ENCODE measurements at regions not wholly inside any gene's neighbourhood (a gene's known extent, or its start where the extent isn't known, plus 50 kb on each side); places are given as distances from the start of the nearest gene placed in this dataset.

DNA sequence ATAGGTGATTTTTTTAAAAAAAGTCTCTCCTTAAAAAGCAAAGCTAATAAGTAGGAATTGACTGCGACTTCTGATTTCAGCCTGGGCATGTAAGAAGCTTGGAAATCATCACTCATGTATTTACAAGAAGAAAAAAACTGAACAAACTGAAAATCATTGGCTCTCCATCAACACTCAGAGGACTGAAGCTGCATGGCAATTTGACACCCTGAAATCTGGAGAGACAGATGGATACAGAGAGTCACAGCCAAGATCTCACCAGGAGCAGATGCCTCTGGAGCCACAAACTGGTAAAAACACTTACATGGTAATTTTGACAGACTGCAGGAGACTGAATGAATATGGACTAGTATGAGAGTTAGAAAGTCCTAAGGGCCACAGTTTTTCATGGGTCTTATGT lies 191.2 kb upstream of the TCF21 start:
- peak in 3 of 14 donors; percentile 2 to 98 (median 24) for DNase-seq

DNA sequence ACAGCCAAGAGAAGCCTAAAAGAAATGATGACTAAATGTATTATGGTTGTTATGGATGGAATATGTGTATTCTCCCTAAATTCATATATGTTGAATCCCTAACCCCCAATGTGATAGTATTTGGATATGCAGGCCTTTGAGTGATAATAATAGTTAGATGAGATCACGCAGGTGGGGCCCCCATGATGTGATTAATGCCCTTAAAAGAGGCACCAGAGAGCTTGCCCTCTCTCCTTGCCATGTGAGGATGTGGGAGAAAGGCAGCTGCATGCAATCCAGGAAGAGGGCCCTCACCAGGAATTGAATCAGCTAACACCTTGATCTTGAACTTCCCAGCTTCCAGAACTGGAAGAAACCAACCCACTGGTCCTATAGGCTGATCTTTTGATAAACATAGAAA lies 190.6 kb upstream of the TCF21 start:
- DNase-seq, result no peak

DNA sequence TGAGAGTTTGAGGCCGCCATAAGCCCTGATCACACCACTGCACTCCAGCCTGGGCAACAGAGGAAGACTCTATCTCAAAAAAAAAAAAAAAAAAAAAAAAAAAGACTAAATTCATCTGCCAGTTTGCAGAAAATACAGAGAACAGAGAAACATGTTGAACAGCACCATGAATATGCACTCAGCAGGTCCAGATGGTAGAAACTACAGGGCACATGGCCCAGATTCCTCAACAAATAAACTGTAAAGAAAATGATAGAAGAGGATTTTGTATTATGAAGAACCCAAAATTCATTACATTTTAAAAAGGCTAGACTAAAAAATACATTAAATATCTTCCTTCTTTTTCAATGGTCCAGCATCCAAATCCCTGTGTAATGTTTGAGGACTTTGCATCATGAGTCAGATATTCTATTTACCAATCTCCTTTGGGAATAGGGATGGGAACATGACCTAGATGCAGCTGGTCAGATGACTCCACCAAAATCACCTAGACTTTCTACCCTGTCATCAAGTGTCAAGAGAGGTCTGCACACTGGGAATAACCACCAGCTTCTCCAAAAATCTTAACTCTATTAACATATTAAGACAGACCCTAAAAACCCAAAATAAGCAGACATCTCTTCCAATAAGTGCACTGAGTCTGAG lies 189.1 kb upstream of the TCF21 start:
- peak in 1 of 14 donors; percentile 24 for DNase-seq

DNA sequence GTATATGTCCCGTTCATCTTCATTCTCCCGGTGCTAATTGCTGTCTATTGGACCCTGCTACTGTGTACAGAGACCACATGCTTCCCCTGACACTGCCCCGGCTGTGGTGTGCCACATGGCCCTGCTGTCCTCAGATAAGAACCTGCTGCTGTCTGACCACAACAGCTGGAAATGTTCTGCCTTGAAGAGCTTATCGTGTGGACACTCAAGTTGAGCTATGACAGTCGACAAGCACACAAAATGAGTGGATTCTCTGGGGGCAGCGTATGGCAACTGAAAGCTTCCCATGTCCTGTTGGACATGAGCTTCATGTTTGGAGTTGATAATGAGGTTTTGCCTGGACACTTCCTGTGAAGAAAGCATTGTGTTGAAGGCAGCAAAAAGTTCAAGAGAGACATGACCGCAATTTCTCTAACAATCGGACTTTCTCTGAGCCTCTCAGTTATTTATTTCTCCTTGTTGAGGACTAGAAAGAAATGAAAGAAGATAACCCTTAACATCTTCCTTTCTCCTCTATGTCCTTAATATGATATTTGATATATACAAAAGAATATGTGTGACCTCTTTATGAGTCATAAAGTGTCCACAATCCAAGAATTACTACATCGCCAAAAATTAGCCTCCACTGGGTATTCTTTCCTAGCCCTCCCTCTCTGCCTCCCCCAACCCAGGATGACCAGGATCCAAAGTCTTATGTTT lies 187.1 kb upstream of the TCF21 start:
- no peak for DNase-seq

DNA sequence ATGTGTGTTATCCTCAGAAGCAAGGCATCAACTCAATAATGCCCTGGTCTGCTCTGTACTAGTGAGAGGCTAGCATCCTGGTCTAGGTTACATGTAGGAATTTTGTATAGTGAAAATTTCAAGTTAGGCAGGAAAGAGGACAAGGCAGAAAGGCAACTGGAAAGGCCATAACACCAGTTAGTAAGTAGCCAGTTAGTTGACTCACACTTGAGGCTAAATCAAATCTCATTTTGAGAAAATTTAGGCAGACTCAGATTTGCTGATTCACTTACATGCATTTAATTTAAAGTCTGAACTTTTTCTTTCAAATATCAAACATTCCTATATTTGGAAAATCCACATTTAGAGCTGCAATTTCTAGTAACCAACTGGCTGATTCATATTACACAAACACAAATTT lies 184.5 kb upstream of the TCF21 start:
- no peak for DNase-seq

DNA sequence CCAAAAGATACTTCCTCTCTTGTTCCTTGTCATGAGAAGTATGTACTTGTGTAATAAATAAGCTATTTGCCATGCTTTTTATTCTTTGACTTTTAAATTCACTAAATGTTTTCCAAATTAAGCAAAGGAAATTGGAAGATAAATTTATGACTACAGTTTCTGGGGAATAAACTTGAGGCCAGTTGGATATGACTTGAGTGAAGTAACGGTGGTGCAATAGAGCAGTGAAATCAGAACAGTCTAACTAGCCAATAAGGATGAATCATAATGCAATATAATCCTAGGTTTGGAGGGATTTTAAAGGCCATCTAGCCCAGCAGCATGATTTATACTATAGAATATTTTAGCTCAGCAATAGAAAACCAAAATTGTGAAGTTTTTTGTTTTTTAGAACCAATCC lies 183.8 kb upstream of the TCF21 start:
- DNase-seq, result no peak

DNA sequence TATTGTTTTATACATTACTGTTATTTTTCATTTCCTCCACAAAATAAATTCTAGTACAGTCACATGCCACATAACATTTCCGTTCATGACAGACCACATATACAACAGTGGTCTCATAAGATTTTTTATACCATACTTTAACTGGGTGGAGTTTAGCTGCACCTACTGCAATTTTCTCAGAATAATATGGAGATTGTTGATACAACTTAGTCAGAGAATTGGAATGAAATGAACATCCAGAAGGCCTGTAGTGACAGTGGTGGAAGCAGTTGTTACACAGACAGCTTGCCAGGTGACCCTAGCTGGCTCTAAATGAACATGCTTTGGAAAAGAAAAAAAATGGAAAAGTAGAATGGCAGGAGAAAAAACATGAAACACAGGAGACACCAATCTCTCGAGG lies 183.2 kb upstream of the TCF21 start:
- DNase-seq, result no peak

DNA sequence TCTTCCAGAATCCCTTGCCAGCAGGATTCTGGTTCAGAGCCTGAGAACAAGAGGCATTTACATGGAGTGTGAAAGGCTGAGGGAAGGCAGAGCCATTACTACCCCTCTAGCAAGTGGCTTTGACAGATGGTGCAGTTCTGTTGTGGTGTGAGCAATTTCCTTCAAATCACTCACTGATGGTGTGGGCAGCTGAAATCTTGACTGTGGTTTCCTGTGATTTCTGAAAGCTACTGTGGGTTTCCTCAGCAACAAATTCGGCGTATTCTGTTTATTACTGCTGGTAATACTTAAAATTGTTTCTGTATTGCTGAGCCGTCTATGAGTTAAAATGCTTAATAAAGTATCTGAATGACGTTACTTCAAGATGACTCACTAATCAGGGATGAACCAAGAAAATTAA lies 181.5 kb upstream of the TCF21 start:
- peak in 3 of 14 donors; percentile 7 to 98 (median 9) for DNase-seq

DNA sequence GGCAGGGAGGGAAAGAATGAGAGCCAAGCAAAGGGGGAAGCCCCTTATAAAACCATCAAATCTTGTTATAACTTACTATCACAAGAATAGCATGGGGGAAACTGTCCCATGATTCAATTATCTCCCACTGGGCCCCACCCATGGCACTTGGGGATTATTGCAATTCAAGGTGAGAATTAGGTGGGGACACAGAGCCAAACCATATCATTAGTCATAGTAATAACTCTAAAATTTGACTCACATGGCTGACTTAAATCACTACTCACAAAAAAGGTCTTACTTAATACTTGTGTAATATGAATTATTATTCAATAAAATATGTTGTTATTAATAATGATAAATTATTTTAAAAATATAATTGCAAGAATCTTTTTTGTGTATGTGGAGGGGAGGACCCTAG lies 178.1 kb upstream of the TCF21 start:
- DNase-seq, result no peak

DNA sequence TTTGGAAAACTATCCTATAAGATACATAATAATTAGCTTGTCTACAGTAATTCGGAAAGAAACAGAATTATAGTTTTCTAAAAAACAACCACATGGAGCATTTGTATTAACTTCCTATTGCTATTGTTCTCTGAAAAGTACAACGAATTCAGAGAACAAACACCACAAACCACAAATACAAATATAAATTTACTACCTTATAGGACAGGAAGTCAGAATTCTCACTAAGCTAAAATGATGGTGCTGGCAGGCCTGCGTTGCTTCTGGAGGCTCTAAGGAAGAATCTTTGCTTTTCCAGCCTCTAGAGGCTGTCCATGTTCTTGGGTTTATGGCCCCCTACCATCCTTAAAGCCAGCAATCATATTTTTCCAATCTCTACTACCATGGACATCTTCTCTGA lies 173.6 kb upstream of the TCF21 start:
- DNase-seq, result no peak

DNA sequence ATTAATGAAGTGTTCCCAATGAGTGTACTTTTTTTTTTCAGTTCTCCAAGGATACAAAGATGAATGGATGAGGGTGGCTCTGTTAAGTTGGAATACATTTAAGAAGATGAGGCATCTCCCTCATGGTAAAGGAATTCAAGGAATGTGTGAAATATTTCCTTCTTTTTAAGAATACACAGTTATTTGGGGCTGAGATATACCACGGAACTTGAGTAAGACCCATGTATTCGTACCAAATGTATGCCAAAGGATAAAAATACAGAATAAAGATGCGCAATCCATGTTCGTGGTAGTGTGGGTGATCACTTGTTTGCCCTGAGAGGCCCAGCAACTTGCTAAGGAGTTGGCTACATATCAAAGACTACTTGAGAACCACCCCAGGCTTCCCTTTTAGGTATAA lies 164.2 kb upstream of the TCF21 start:
- no peak for DNase-seq

DNA sequence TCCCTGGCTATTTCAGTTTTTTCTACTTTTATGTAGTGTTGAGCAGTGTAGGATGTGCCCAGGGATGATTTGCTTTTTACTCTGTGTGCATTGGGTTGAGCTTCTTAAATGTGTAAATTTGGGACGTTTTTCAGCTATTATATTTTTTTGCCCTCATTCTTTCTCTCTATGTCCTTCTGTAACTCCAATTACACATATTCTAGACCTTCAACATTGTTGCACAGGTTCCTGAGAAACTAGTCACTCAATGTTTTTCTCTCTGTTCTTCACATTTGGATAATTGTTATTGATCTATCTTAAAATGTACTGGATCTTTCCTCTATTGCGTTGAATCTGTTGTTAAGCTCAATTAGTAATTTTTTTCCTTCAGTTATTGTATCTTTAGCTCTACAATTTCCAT lies 162.7 kb upstream of the TCF21 start:
- DNase-seq, result no peak

DNA sequence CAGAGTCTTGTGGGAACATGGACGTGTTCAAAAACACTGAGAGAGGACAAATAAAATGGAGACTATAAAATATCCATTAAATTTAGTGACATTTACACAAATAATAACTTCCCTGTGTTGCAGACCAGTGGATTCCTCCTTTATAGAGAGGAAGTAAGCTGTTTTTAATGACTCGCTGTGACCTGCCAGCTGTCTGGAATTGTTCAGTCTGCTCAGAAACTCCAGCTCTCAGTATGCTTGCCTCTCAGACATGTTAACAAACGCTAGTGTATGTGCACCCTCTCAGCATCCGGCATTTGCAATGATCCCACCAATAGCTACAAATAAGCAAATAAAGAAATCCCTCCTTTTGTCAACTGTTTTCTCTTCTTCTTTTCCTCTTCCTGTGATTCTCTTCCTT lies 158.0 kb upstream of the TCF21 start:
- DNase-seq, result no peak

DNA sequence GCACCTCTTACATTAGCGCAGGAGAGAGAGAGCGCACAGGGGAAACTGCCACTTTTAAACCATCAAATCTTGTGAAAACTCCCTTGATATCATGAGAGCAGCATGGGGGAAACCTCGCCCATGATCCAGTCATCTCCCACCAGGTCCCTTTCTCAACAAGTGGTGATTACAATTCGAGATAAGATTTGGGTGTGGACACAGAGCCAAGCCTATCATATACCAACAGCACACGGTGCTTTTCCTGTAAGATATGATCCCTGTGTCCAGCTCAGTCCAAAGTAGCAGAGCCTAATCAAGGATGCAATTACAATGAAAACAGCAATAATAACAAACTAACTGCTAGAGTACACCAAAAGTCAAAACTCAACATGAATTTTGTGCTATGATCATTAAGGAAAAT lies 148.7 kb upstream of the TCF21 start:
- DNase-seq, result no peak

DNA sequence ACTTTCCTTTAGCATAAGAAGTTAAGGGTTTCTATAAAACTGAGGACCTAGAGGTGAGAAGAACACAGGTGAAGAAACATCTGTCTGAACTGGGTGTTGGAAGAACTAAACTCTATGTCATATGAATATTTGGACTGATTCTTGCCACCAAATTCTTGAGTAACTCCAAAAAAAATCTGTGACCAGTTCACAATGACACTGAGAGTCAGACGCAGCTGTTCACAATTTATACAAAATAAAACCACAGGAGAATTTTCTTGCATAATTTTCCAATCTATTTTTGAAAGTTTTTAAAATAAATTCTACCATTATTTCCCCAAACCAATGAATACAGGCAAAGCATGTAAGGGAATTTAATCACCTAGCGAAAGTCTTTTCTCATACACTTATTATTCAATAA lies 148.1 kb upstream of the TCF21 start:
- DNase-seq, result no peak

DNA sequence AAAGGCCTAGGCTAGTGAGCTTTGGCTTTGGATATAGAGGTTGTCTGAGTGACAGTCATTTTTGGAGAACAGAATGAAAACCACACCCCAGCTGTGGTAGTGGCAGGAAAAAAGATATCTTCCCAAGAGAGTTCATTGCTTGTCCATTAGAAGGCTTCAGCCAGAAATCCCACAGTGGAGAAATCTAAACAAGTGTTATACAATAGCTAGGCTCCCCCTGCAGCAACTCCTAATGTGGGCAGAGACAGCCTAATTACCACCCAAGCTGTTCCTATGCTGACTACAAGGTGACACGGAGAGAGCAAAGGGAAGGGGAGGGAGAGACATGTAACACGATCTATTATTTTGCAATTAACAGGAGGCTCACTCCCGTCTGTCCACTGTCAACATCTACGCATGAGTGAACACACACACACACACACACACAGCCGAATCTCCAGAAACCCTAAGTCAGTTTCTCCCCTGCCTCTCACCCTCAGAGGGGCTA lies 147.5 kb upstream of the TCF21 start:
- peak in 1 of 14 donors; percentile 88 for DNase-seq

DNA sequence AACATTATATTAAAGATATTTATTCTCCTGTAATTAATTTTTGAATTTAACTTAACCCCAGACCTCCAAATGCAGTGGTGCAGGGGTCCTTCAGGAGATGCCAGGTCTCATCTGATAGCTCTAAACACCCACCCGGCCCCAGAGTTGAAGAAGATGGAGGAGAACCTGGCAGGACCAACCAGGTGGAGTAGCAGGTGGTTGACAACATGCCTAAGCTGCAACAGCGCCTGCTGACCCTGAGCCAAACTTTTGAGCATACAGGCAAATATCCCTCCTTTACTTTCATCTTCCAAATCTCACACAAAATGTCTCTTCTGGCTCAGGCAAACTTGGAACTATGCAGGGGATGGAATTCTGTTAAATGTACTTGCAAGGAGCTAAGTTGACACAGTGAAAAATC lies 145.3 kb upstream of the TCF21 start:
- DNase-seq, result peak in 1 of 14 donors; percentile 81

DNA sequence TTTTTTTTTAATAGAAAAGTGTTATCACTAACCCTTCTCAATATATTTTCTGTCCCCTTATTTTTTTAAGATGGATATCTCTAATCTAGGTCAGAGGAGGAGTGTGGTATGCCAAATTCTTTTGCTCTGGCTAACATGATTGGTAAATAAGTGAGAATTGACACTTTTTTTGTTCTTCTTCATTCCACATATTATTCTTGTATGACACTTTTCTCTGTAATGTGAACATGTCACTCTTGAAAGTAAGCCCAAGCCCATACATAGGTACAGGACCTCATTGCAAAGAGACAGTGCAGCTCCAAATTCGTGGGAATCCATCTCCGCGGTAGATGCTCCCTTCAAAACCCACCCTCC lies 142.5 kb upstream of the TCF21 start:
- no peak for DNase-seq

DNA sequence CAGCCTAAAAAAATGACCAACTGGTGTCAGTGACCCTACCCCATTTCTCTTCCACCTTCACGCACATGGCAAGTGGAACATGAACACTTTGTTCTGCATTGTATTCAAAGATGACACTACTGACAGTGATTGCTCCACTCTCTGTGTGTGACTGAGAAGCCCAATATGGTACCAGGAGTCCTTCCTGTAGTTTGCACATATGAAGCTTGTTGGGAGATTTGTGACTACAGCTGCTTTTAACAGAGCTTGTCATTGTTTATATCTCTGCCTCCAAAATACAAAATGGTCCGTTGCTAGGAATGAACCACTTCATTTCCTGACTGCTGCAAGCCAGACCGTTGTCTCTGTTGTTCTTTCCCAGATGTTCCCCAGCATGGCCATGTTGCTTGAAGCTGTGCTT lies 140.3 kb upstream of the TCF21 start:
- DNase-seq, result no peak

DNA sequence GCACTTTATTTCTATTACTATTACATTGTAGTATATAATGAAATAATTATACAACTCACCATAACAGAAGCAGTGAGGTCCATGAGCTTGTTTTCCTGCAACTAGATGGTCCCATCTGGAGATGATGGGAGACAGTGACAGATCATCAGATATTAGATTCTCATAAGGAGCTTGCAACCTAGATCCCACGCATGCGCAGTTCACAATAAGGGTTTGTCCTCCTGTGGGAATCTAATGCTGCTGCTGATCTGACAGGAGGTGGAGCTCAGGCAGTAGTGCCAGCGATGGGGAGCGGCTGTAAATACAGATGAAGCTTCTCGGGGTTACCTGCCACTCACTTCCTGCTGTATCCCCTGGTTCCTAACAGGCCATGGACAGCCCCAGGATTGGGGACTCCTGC lies 139.5 kb upstream of the TCF21 start:
- DNase-seq, result no peak

DNA sequence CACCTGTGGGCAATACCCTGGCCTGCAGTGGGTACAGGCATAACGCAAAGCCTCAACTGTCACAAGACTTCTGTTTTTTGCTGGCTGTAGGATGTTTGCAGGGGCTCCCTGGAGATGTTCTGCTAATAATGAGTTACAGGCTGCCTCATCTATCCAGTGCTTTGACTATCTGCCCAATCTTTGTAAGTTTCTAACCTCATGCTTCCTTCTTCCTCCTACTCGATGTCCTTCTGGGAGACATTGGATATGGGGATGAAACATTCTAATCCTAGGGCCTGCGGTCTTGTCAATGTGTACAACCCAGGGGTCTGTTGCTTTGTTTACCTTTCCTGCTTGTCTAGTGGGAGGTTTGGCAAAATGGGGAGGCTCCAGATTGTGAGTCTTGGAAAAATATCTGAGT lies 136.8 kb upstream of the TCF21 start:
- no peak for DNase-seq

DNA sequence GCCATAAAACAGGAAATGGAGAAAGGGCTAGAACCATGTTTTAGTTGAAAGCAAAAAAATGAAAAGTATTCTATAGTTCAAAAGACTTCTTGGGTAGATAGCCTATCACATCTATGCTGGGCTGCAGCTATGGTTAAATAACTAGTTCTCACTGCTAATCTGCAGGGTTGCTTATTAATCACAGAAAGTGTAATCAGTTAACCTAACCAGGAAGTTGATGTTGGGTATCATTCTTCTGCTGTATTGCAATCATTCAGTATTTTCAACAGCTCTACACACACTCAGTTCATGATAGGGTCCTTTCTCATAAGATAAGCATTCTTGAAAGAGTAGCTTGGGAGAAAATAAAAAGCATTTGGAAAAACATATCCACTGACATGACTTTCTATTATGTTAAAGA lies 135.2 kb upstream of the TCF21 start:
- no peak for DNase-seq

DNA sequence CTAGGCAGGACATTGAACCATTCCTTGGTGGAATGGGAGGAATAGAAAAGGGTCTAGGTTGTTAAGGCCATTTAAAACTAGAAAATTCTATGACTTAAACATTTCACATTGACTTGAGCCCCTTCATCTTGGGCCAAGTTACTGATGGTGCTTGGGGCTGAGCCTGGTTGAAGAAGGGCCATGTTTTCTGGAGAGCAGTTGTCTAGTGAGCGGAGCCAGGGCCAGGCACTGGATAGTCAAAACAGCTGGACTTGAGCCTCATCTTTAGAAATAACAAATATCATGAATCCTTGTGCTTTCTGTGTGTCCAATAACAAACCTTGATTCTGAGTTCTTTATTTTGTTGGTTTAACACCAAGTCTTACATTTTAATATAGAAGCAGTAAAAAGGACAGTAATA lies 134.6 kb upstream of the TCF21 start:
- no peak for DNase-seq

DNA sequence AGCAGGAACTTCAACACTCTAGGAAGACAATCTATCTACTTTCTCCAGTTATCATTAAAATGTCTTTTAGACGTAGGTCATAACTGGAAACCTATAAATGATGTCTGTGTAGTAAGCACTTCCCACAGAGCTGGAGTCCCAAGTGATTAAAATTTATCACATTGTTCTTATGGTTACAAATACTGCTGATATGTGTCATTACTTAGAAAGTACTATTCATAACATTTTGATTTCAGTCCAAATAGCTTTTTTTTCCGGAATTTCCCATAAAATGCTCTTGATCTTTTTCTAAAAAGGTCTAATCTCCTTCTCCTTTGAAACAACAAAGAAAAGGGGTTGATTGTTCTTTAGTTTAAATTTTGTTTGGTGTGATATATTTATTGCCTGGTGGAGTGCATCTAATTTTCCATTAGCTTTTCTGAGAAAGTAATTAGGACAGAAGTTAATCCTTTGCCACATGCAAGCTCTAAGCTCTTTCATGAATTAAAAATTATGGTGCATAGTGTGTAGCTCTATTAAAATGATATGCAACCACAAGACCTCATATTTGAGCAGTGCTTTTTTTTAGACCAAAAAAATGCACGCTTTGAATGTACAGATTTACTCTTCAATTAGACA lies 132.7 kb upstream of the TCF21 start:
- no peak for DNase-seq

All from C1 segment of cervical spinal cord (tissue), 14 donors.